ENCODE measurements at regions not wholly inside any gene's neighbourhood (a gene's known extent, or its start where the extent isn't known, plus 50 kb on each side); places are given as distances from the start of the nearest gene placed in this dataset.

DNA sequence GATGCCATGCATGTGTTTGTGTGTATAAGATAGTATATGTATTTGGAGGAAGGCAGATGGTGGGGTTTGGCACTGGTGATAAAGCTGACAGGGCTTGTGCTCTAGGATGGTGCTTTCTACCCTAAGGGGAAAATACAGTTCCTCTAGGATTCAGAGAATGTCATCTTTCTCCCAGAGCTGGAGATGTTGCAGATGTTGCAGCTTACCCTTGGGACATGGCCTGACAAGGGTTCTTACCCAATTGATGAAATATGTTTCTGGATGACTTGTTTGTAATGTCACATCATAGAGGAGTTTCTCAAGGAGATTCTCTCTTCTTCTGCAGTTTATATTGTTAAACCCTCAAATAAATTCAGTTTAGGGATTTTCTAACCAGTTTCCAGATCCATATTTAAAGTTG lies 52.5 kb upstream of the PITX2 start:
- no peak for DNase-seq

DNA sequence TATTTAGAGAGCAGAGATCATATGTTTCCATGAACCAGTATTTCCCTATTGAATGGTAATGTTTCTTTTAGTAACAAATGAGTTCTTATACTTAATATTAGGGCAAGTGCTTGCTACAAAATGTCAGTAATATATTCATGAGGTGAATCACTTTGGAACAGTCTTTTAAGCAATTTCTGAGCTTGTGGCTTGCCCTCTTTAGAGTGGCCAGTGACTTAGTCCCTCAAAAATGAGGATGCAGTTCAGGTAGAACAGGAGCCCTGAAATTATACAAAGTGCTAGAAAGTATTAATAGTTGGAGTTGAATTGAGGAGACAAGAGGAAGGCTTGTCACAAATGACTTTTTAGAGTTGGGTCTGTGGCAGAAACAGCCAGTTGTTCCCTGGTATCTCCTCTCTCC lies 53.4 kb upstream of the PITX2 start:
- no peak for DNase-seq

GRCh38 chr4:110678517-110679227 lies 55.8 kb upstream of the PITX2 start:
- no peak for DNase-seq

DNA sequence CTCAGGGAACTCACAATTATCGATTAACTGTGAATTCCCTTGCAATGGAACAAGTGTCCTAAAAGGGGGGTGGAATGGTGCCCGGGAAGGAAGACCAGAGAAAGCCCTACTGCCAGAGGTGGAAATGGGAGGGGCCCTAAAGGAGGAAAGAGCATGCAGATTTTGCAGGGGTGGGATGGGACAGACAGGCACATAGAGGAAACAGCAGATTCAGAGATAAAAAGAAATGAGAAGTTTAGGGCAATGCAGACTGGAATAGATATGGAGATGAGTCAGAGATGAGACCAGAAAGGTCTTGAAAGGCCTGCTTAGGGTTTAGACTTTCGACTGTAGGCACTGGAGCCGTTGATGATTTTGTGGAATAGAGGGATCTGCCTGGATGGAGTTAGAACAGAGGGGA lies 57.4 kb upstream of the PITX2 start:
- no peak for DNase-seq

DNA sequence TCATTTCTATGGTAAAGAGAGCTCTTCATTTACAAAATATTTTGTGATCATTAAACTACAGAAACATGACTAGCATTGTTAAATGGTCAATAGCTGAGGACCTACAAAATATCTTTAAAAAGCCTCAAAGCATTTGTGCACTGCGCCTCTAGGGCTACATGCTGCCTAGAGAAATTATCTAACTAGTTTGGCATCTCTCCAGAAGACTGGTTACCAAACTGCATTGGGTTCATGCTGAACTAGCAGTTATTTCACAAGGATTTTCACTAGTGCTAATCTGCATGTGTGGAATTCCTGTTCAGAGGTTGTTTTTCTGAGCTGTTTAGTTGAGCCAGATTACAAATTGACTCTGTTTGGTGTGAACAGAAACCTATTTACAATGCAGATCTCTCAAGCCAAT lies 58.5 kb upstream of the PITX2 start:
- DNase-seq: no peak

- no peak for DNase-seq
Observed at GRCh38 chr4:110682311-110682710, 59.4 kb upstream of the PITX2 start.

GRCh38 chr4:110683601-110684000 lies 60.7 kb upstream of the PITX2 start:
- no peak for DNase-seq

- DNase-seq: no peak
Observed at GRCh38 chr4:110702326-110702725, 79.4 kb upstream of the PITX2 start.

GRCh38 chr4:110704748-110705439 lies 82.0 kb upstream of the PITX2 start:
- no peak for DNase-seq

GRCh38 chr4:110705440-110705782 lies 82.5 kb upstream of the PITX2 start:
- DNase-seq: no peak

DNA sequence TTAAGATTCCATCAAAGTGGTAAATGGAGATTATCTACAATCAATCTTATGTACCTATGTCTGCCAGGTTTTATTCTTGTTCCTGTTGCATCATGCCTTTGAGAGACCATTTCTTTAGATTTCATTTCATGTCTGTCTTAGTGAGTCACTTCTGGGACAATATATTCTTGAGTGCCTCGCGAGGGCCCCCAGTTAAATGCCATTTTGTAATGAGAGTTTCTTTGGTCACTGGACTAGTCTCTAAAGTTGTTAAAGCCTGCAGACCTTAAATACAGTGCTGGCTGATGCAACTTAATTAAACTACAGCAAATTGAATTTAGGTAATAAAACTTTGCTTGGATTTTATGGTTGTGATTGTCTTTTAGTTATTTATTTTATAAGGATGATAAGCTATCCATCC lies 87.2 kb upstream of the PITX2 start:
- DNase-seq: no peak

DNA sequence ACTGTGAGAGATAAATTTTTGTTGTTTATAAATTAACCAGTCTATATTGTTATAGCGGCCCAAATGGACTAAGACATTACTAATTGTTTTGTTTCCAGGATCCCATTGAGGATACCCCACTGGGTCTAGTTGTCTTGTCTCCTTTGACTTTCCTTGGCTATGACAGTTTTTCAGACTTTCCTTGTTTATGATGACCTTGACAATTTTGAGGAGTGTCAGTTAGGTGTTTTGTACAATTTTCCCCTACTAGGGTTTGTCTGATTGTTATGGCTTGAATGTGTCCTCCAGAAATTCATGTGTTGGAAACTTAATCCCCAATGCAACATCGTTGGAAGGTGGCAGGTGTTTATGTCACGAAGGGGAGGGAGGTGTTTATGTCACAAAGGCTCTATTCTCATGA lies 89.6 kb upstream of the PITX2 start:
- no peak for DNase-seq

DNA sequence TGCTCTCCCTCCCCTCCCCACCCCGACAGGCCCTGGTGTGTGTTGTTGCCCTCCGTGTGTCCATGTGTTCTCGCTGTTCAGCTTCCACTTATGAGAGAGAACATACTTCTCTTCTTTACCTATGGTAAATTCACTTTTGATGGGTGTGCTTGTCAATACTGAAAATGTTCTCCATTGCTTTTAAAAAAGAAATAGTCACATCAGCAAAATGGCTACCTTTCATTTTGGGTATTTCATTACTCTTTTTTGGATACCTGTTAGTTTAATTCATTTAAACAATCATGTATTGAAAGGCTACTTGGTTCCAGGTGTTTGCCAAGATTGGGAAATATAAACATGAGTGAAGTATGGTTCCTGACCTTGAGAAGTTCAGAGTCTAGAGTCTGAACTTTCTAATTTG lies 107.4 kb upstream of the PITX2 start:
- no peak for DNase-seq

GRCh38 chr4:110733901-110734300 lies 111.0 kb upstream of the PITX2 start:
- DNase-seq: no peak

DNA sequence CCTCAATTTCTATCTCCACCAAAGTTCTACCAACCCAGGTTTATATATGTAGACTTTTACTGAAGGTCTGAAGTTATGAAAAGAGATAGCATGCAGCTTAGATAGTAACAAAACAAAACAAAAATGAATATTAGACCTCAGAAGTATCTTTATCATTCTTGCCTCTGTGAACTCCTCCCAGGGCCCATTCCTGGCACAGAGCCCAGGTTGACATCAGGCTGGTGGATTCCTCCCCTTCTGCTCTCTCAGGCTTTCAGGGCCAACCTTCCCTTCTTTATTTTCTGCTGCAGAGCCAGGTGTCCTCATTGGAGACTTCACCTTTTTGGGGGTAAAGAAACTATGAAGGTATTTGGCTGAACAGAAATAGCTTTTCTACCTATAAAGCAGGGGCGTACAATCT lies 112.8 kb upstream of the PITX2 start:
- no peak for DNase-seq

- no peak for DNase-seq
Observed at GRCh38 chr4:110737931-110738330, 115.1 kb upstream of the PITX2 start.

- no peak for DNase-seq
Observed at GRCh38 chr4:110742143-110742542, 119.3 kb upstream of the PITX2 start.

GRCh38 chr4:110748071-110748470 lies 125.2 kb upstream of the PITX2 start:
- no peak for DNase-seq

DNA sequence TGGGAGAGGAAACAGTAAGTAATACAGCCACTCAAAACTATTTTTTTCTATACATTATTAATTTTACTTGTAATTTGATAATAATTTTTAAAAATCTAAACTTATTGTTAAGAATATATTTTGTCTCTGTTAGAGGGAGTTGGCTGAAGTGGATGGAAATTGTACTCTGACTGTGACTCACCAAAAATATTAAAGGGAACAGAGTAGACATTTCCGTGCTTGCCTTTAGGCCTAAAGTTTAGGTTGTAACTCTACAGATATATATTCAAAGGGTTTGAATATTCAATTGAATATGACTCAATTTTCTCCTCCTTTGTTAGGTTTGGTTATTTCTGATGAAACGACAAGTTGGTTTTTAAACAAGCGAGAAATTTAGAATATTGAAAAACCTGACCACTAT lies 128.3 kb upstream of the PITX2 start:
- no peak for DNase-seq

- DNase-seq: no peak
Observed at GRCh38 chr4:110751986-110752385, 129.1 kb upstream of the PITX2 start.

GRCh38 chr4:110753466-110753865 lies 130.6 kb upstream of the PITX2 start:
- no peak for DNase-seq

GRCh38 chr4:110754716-110755115 lies 131.8 kb upstream of the PITX2 start:
- DNase-seq: no peak

DNA sequence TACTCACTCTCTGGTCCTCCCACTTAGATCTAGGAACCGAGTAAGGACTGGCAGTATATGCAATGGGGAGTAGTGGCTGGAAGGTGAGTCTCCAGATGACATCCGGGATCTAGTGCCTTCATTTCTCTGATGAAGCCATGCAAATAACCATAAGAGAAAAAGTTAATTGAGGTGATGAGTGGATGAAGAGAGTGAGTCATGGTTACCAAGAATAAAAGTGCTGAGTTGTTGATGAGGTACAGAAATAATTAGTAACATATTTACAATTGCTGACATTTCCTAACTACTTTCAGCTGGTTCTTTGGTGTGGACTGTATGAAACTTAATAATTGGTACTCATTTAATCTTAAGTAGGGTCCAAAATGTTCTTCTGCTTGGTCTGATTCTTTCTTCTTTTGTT lies 146.7 kb upstream of the PITX2 start:
- no peak for DNase-seq

DNA sequence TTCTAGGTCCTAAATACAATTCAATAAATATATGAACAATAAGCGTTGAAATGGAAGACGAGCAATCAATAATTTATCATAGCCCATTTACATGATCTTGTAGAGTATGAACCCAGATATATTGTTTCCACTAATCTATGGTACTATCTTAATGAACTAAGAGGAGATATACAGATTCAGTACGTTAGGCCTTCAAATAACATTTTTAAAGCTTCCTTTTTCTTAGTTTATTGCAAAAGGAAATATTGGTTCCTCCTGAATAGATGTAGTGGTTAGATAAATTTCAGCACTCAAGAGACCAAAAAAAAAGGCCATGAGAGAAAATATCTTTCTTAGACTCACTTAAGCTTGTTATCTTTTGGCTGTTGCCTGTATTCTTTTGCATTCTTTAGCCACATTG lies 147.5 kb upstream of the PITX2 start:
- DNase-seq: no peak

GRCh38 chr4:110778521-110778920 lies 155.6 kb upstream of the PITX2 start:
- no peak for DNase-seq

All from hippocampal formation (tissue), 2 donors.